ENCODE measurements at regions not wholly inside any gene's neighbourhood (a gene's known extent, or its start where the extent isn't known, plus 50 kb on each side); places are given as distances from the start of the nearest gene placed in this dataset.

DNA sequence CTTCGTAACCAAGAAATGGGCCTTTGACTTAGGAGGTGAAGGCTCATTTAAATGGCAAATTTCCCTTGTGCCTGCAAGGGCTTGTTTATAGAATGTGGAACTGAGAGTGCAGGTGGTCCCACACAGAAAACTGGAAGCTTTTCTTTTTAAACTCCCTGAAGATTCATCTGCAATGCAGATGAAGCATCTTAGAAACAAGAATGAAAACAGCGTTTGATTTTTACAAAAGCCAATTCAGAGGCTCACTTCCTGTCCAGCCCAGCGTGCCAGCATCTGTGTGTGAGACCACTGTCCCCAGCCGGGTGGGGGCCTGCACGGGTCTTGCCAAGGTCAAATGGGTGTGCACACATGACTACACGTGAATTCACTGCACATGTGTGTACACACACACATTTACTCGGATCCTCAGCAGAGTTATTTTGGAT lies 94.7 kb downstream of the LINGO1 start:
- no peak for TF ChIP-seq POLR2AphosphoS5 (IDR thresholded peaks at IDR 0.05; ENCODE audit: borderline replicate concordance, low read depth, low read length)
- TF ChIP-seq EZH2 (IDR thresholded peaks at IDR 0.05): no peak
